SK-N-SH treated with all-trans-retinoic acid at 6 μM for 48 hours (cell line): ENCODE measurements at regions not wholly inside any gene's neighbourhood (a gene's known extent, or its start where the extent isn't known, plus 50 kb on each side); places are given as distances from the start of the nearest gene placed in this dataset.

Experiments
- ATAC-seq: fragments of 200-7000 bp; cut with Tn5 transposase; 3 replicates; pipeline ENCODE4 v1.9.1; 2020; ENCODE audit warnings: mild to moderate bottlenecking, moderate library complexity
- BACH2 ChIP-seq: fragments of 250-450 bp; sonication (Bioruptor Pico); IDR thresholded peaks from 2 replicates; pipeline ENCODE4 v1.9.0; 2021; ENCODE audit warnings: mild to moderate bottlenecking, borderline replicate concordance
- CREB5 ChIP-seq: fragments of 250-450 bp; sonication (Bioruptor Pico); IDR thresholded peaks from 2 replicates; pipeline ENCODE4 v1.5.1; 2020; ENCODE audit warnings: low read depth, mild to moderate bottlenecking, moderate library complexity
- CSDC2 ChIP-seq: fragments of 250-450 bp; sonication (Bioruptor Pico); IDR thresholded peaks from 2 replicates; pipeline ENCODE4 v1.5.0; 2020; ENCODE audit warnings: mild to moderate bottlenecking, moderate library complexity
- CSRNP3 ChIP-seq: fragments of 250-450 bp; sonication (Bioruptor Pico); IDR thresholded peaks from 2 replicates; pipeline ENCODE4 v1.5.1; 2021; ENCODE audit warnings: mild to moderate bottlenecking, moderate library complexity
- ESRRG ChIP-seq: fragments of 250-450 bp; sonication (Bioruptor Pico); IDR thresholded peaks from 2 replicates; pipeline ENCODE4 v1.6.1; 2021; ENCODE audit warnings: mild to moderate bottlenecking
- GLIS3 ChIP-seq: fragments of 250-450 bp; sonication (Bioruptor Pico); IDR thresholded peaks from 2 replicates; pipeline ENCODE4 v1.5.0; 2020; ENCODE audit warnings: mild to moderate bottlenecking, moderate library complexity
- ISL1 ChIP-seq: fragments of 250-450 bp; sonication (Bioruptor Pico); IDR thresholded peaks from 2 replicates; pipeline ENCODE4 v2.1.2; 2022; ENCODE audit warnings: mild to moderate bottlenecking, moderate library complexity
- OSR1 ChIP-seq: fragments of 250-450 bp; sonication (Bioruptor Pico); IDR thresholded peaks from 2 replicates; pipeline ENCODE4 v1.8.0; 2022; ENCODE audit warnings: moderate library complexity, mild to moderate bottlenecking, inconsistent platforms
- PATZ1 ChIP-seq: fragments of 250-450 bp; sonication (Bioruptor Pico); IDR thresholded peaks from 2 replicates; pipeline ENCODE4 v1.8.0; 2020; ENCODE audit warnings: mild to moderate bottlenecking, moderate library complexity, borderline replicate concordance
- PPARA ChIP-seq: fragments of 250-450 bp; sonication (Bioruptor Pico); IDR thresholded peaks from 2 replicates; pipeline ENCODE4 v1.5.0; 2020; ENCODE audit warnings: mild to moderate bottlenecking, borderline replicate concordance
- RARB ChIP-seq: fragments of 250-450 bp; sonication (Bioruptor Pico); IDR thresholded peaks from 2 replicates; pipeline ENCODE4 v1.8.0; 2021; ENCODE audit warnings: mild to moderate bottlenecking, moderate library complexity
- SNAI2 ChIP-seq: fragments of 250-450 bp; sonication (Bioruptor Pico); IDR thresholded peaks from 2 replicates; pipeline ENCODE4 v1.5.0; 2020; ENCODE audit warnings: mild to moderate bottlenecking, moderate library complexity
- TOX ChIP-seq: fragments of 250-450 bp; sonication (Bioruptor Pico); IDR thresholded peaks from 2 replicates; pipeline ENCODE4 v1.8.0; 2021; ENCODE audit warnings: mild to moderate bottlenecking, moderate library complexity, borderline replicate concordance
- TSHZ2 ChIP-seq: fragments of 250-450 bp; sonication (Bioruptor Pico); IDR thresholded peaks from 2 replicates; pipeline ENCODE4 v1.5.0; 2020; ENCODE audit warnings: mild to moderate bottlenecking, moderate library complexity
- ZC3H10 ChIP-seq: fragments of 250-450 bp; sonication (Bioruptor Pico); IDR thresholded peaks from 2 replicates; pipeline ENCODE4 v1.5.1; 2021; ENCODE audit warnings: mild to moderate bottlenecking, moderate library complexity
- ZFP3 ChIP-seq: fragments of 250-450 bp; sonication (Bioruptor Pico); IDR thresholded peaks from 2 replicates; pipeline ENCODE4 v1.5.0; 2020; ENCODE audit warnings: mild to moderate bottlenecking, moderate library complexity
- ZFP30 ChIP-seq: fragments of 450-650 bp; formaldehyde crosslinking; IDR thresholded peaks from 2 replicates; pipeline ENCODE4 v1.5.0; 2022; ENCODE audit warnings: mild to moderate bottlenecking, moderate library complexity
- ZNF565 ChIP-seq: fragments of 450-650 bp; formaldehyde crosslinking; conservative IDR thresholded peaks from 2 replicates; pipeline ENCODE4 v1.5.0; 2020; ENCODE audit warnings: low read depth, mild to moderate bottlenecking, moderate library complexity
- ZNF70 ChIP-seq: fragments of 450-650 bp; formaldehyde crosslinking; IDR thresholded peaks from 2 replicates; pipeline ENCODE4 v1.5.0; 2020; ENCODE audit warnings: mild to moderate bottlenecking, moderate library complexity
- ZNF8 ChIP-seq: fragments of 450-650 bp; formaldehyde crosslinking; IDR thresholded peaks from 2 replicates; pipeline ENCODE4 v1.5.0; 2020; ENCODE audit warnings: mild to moderate bottlenecking, moderate library complexity

GRCh38 chr3:110236976-110237610 is 834.5 kb upstream of the NECTIN3 start:
- ATAC-seq = no peak
- TF ChIP-seq ZNF8 (CRISPR knock-in tag) = no peak
- TF ChIP-seq ZNF70 (CRISPR knock-in tag) = no peak
- no peak for TF ChIP-seq RARB (CRISPR knock-in tag)
- TF ChIP-seq ZFP3 (CRISPR knock-in tag) = no peak
- no peak for TF ChIP-seq PATZ1 (CRISPR knock-in tag)
- TF ChIP-seq ZFP30 (CRISPR knock-in tag) = no peak
- no peak for TF ChIP-seq ZNF565 (CRISPR knock-in tag)
- no peak for TF ChIP-seq OSR1 (CRISPR knock-in tag)
- TF ChIP-seq BACH2 (CRISPR knock-in tag) = no peak

GRCh38 chr3:110243081-110243480 is 828.5 kb upstream of the NECTIN3 start:
- TF ChIP-seq TSHZ2 (CRISPR knock-in tag) (no peak), SNAI2 (no peak), PPARA (CRISPR knock-in tag) (no peak), ZC3H10 (CRISPR knock-in tag) (no peak), ZNF565 (CRISPR knock-in tag) (no peak), ESRRG (CRISPR knock-in tag) (no peak), GLIS3 (no peak), ISL1 (no peak), ZNF8 (CRISPR knock-in tag) (no peak), PATZ1 (CRISPR knock-in tag) (no peak), CREB5 (CRISPR knock-in tag) (no peak), TOX (CRISPR knock-in tag) (no peak), ZFP3 (CRISPR knock-in tag) (no peak), CSDC2 (no peak), BACH2 (CRISPR knock-in tag) (no peak), CSRNP3 (CRISPR knock-in tag) (no peak)
- no peak for ATAC-seq

GRCh38 chr3:110246796-110247376 is 824.7 kb upstream of the NECTIN3 start:
- ATAC-seq = no peak
- no peak for TF ChIP-seq ZFP30 (CRISPR knock-in tag)
- no peak for TF ChIP-seq CSDC2
- TF ChIP-seq SNAI2 = no peak
- no peak for TF ChIP-seq CSRNP3 (CRISPR knock-in tag)
- TF ChIP-seq ESRRG (CRISPR knock-in tag) = no peak
- no peak for TF ChIP-seq TOX (CRISPR knock-in tag)
- no peak for TF ChIP-seq PATZ1 (CRISPR knock-in tag)
- TF ChIP-seq TSHZ2 (CRISPR knock-in tag) = no peak
- TF ChIP-seq BACH2 (CRISPR knock-in tag) = no peak
- TF ChIP-seq ZNF70 (CRISPR knock-in tag) = no peak
